SK-N-MC (cell line): ENCODE measurements at regions not wholly inside any gene's neighbourhood (a gene's known extent, or its start where the extent isn't known, plus 50 kb on each side); places are given as distances from the start of the nearest gene placed in this dataset.

Source experiments
- EZH2 ChIP-seq: fragments of 200-600 bp; sonication (generic); IDR thresholded peaks from one replicate; pipeline ENCODE4 v1.6.1; 2017; ENCODE audit warnings: antibody characterized with exemption
- POLR2AphosphoS5 ChIP-seq: IDR thresholded peaks from 2 replicates; pipeline ENCODE4 v1.6.1; 2012; ENCODE audit warnings: mild to moderate bottlenecking, low read depth, low read length, borderline replicate concordance

- TF ChIP-seq EZH2 (no peak), POLR2AphosphoS5 (no peak)
These were observed 242.1 kb upstream of the IRX1 start for GRCh38 chr5:3353561-3353960.
